K562 (cell line): ENCODE measurements at regions not wholly inside any gene's neighbourhood (a gene's known extent, or its start where the extent isn't known, plus 50 kb on each side); places are given as distances from the start of the nearest gene placed in this dataset.

Source experiments
- ATAC-seq: fragments of 200-7000 bp; cut with Tn5 transposase; 3 replicates; pipeline ENCODE4 v1.9.1; 2020; ENCODE audit warnings: moderate library complexity
- BruUV-seq: library from RNA; stranded (reverse); fragments of 400-500 nt; replicated peaks from 2 replicates; lab custom pipeline; 2021; lab: Mats Ljungman, UMichigan
- CTCF ChIA-PET: fragments of 300-600 bp; formaldehyde crosslinking; extraction: SDS; loops from one replicate; lab custom pipeline; 2021; ENCODE audit warnings: low intra/inter-chr PET ratio; lab: Yijun Ruan, JAX
- POLR2A ChIA-PET: fragments of 300-600, 350-650 bp; sonication (Branson Sonifier 250); formaldehyde crosslinking; extraction: SDS; loops from one replicate; lab custom pipeline; 2021; ENCODE audit warnings: antibody characterized with exemption, inconsistent platforms; lab: Yijun Ruan, JAX
- DNase-seq, 4 experiments: peaks; one replicate each; pipeline versions ENCODE4 v3.0.0 to v3.0.0-alpha.2; 2011 to 2018; ENCODE audit warnings: low spot score in 3 of 4, mixed read lengths in 3 of 4; ENCODE audit errors: extremely low read depth in 1 of 4
- FAIRE-seq: peaks from 2 replicates; lab custom pipeline; 2011; peaks lifted over from hg19 to GRCh38; lab: Jason Lieb, UNC
- H2AFZ ChIP-seq: 2 replicates; pipeline ENCODE4 v1.6.0; 2011; ENCODE audit warnings: low read depth, low read length, control low read depth, inconsistent platforms
- H3K27ac ChIP-seq: fragments of 200-600 bp; 3 replicates; pipeline ENCODE4 v1.8.0; 2011; ENCODE audit warnings: low read depth, mild to moderate bottlenecking, control low read depth, inconsistent platforms, low read length, moderate library complexity, mixed read lengths; ENCODE audit errors: extremely low read depth
- H3K27me3 ChIP-seq, 2 experiments: fragments of 300-600 bp in 1 of 2; 2 replicates in 1 of 2; 3 replicates in 1 of 2; pipeline versions ENCODE4 v1.6.0 to v1.8.0; 2011; ENCODE audit warnings: inconsistent platforms in 2 of 2, low read length in 2 of 2, mild to moderate bottlenecking in 1 of 2, mixed read lengths in 1 of 2, moderate library complexity in 1 of 2; ENCODE audit not compliant: control insufficient read depth in 2 of 2, insufficient read depth in 2 of 2
- H3K36me3 ChIP-seq: fragments of 300-600 bp; 3 replicates; pipeline ENCODE4 v1.8.0; 2011; ENCODE audit warnings: mild to moderate bottlenecking, low read length, inconsistent platforms; ENCODE audit not compliant: control insufficient read depth, insufficient read depth
- H3K4me1 ChIP-seq, 2 experiments: fragments of 200-600 bp in 1 of 2; replicated peaks in 1 of 2; 2 replicates in 1 of 2; 3 replicates in 1 of 2; pipeline versions ENCODE4 v1.5.1 to v1.8.0; 2011; ENCODE audit warnings: inconsistent platforms in 2 of 2, low read length in 2 of 2, mild to moderate bottlenecking in 1 of 2, mixed read lengths in 1 of 2, moderate library complexity in 1 of 2; ENCODE audit not compliant: control insufficient read depth in 2 of 2, insufficient read depth in 2 of 2
- H3K4me2 ChIP-seq: 2 replicates; pipeline ENCODE4 v1.6.1; 2011; ENCODE audit warnings: low read length, control low read depth, inconsistent platforms, mixed read lengths; ENCODE audit not compliant: insufficient read depth
- H3K4me3 ChIP-seq: fragments of 200-600 bp; sonication (generic), shearing (Covaris generic); 2 replicates; pipeline ENCODE4 v1.5.1; 2016; ENCODE audit warnings: control low read depth, inconsistent platforms
- H3K79me2 ChIP-seq: fragments of 200-600 bp; 3 replicates; pipeline ENCODE4 v1.8.0; 2011; ENCODE audit warnings: low read length, inconsistent platforms; ENCODE audit not compliant: control insufficient read depth, insufficient read depth
- H3K9ac ChIP-seq, 2 experiments: 2 replicates each; pipeline versions ENCODE4 v1.6.0 to v1.6.1; 2011; ENCODE audit warnings: low read depth in 2 of 2, low read length in 2 of 2, control low read depth in 1 of 2, inconsistent platforms in 1 of 2, mild to moderate bottlenecking in 1 of 2, mixed read lengths in 1 of 2; ENCODE audit not compliant: insufficient read depth in 1 of 2
- H3K9me1 ChIP-seq: one replicate; pipeline ENCODE4 v1.6.0; 2011; ENCODE audit warnings: inconsistent platforms, mild to moderate bottlenecking, low read length, moderate library complexity; ENCODE audit not compliant: control insufficient read depth, insufficient read depth
- H3K9me3 ChIP-seq: replicated peaks from 2 replicates; pipeline ENCODE4 v1.5.1; 2011; ENCODE audit warnings: low read depth, low read length, inconsistent platforms; ENCODE audit not compliant: control insufficient read depth, insufficient read depth
- H4K20me1 ChIP-seq: replicated peaks from 2 replicates; pipeline ENCODE4 v1.6.1; 2011; ENCODE audit warnings: low read length, inconsistent platforms, mixed read lengths; ENCODE audit not compliant: control insufficient read depth, insufficient read depth
- C11orf30 ChIP-seq: fragments of 450-650 bp; IDR thresholded peaks from 2 replicates; pipeline ENCODE4 v1.6.1; 2016; ENCODE audit warnings: low read depth, mild to moderate bottlenecking
- MAFF ChIP-seq: IDR thresholded peaks from 2 replicates; pipeline ENCODE4 v1.6.1; 2012; ENCODE audit warnings: low read length, improper control_type of control experiment
- MAFG ChIP-seq: fragments of 450-650 bp; conservative IDR thresholded peaks from 2 replicates; pipeline ENCODE4 v1.6.1; 2016; ENCODE audit warnings: missing genetic modification characterization, missing compliant biosample characterization
- MAFK ChIP-seq: IDR thresholded peaks from 2 replicates; pipeline ENCODE4 v1.6.1; 2011; ENCODE audit warnings: low read length, improper control_type of control experiment
- NKRF ChIP-seq: fragments of 450-650 bp; IDR thresholded peaks from 2 replicates; pipeline ENCODE4 v1.6.1; 2016; ENCODE audit warnings: borderline replicate concordance
- TEAD1 ChIP-seq, 2 experiments: fragments of 450-650 bp in 1 of 2; sonication (generic) in 1 of 2; formaldehyde crosslinking; IDR thresholded peaks; 2 replicates each; pipeline versions ENCODE4 v1.4.0 to v1.8.0; 2020 to 2022; ENCODE audit warnings: mild to moderate bottlenecking in 2 of 2, missing genetic modification reagents in 1 of 2
- ZNF316 ChIP-seq: fragments of 450-650 bp; IDR thresholded peaks from 2 replicates; pipeline ENCODE4 v1.6.1; 2016
- WGBS: fragments of 100-300 bp; shearing (Covaris generic); methylation state at CpG from one replicate; pipeline ENCODE4 v1.1.6; 2016; ENCODE audit warnings: low coverage, mixed read lengths; ENCODE audit not compliant: insufficient coverage; ENCODE audit errors: missing lambda C conversion rate; 5-methylcytosine and 5-hydroxymethylcytosine counted together
- in situ Hi-C: fragments of 300-500 bp; cut with MboI; formaldehyde crosslinking; loops from 4 replicates; pipeline ENCODE4 v1.15.0; 2018; ENCODE audit warnings: inconsistent platforms, mixed read lengths
- intact Hi-C: fragments of 100-400 bp; cut with micrococcal nuclease; formaldehyde crosslinking; loops from 2 replicates; pipeline ENCODE4 v1.14.2; 2022

- in situ Hi-C loops = no loop called here
- 0% methylated on average over 5 of the region's 6 CpGs for WGBS
- H3K9ac ChIP-seq = no peak overlapping the region
- DNase-seq (no peak), FAIRE-seq (no peak), ATAC-seq (no peak)
- no peaks in the 10 kb centered on the region for H3K36me3 ChIP-seq
- CTCF ChIA-PET = no interaction called here
- no TSS peak for BruUV-seq
- H3K27ac ChIP-seq = no peak overlapping the region
- H3K4me2 ChIP-seq = no peak overlapping the region
- H3K79me2 ChIP-seq = no peaks in the 10 kb centered on the region
- POLR2A ChIA-PET = no interaction called here
- H3K9me3 ChIP-seq = no peaks in the 10 kb centered on the region
- peak; percentile 82 for TF ChIP-seq MAFF
- TF ChIP-seq TEAD1 (CRISPR knock-in tag; IDR thresholded peaks at IDR 0.05) = no peak
- TF ChIP-seq NKRF = no peak
- peak; percentile 82 for TF ChIP-seq C11orf30
- TF ChIP-seq MAFK = peak; percentile 72
- peak; percentile 86 for TF ChIP-seq ZNF316
- peak; percentile 74 for TF ChIP-seq MAFG (tag)
- no peaks in the 10 kb centered on the region for H3K27me3 ChIP-seq
- no peaks in the 10 kb centered on the region for H3K4me1 ChIP-seq
- no peak overlapping the region for H3K4me3 ChIP-seq
- H2AFZ ChIP-seq = no peak overlapping the region
- no peaks in the 10 kb centered on the region for H3K9me1 ChIP-seq
- no peaks in the 10 kb centered on the region for H4K20me1 ChIP-seq
- intact Hi-C loops = no loop called here
These were observed 155.8 kb upstream of the IGFBP7 start for GRCh38 chr4:57265831-57266582.
